PC-3 (cell line): ENCODE measurements at regions not wholly inside any gene's neighbourhood (a gene's known extent, or its start where the extent isn't known, plus 50 kb on each side); places are given as distances from the start of the nearest gene placed in this dataset.

Experiments used
- EZH2 ChIP-seq: fragments of 300-600 bp; sonication (generic); IDR thresholded peaks from one replicate; pipeline ENCODE4 v1.6.1; 2017; ENCODE audit warnings: antibody characterized with exemption, mild to moderate bottlenecking, low read length; ENCODE audit not compliant: unreplicated experiment
- TF ChIP-seq, protein P1 (sequence below): fragments of 300-600 bp; sonication (generic); conservative IDR thresholded peaks from 2 replicates; pipeline ENCODE4 v1.5.1; 2017; ENCODE audit warnings: antibody characterized with exemption, low read depth, mild to moderate bottlenecking, low read length

DNA sequence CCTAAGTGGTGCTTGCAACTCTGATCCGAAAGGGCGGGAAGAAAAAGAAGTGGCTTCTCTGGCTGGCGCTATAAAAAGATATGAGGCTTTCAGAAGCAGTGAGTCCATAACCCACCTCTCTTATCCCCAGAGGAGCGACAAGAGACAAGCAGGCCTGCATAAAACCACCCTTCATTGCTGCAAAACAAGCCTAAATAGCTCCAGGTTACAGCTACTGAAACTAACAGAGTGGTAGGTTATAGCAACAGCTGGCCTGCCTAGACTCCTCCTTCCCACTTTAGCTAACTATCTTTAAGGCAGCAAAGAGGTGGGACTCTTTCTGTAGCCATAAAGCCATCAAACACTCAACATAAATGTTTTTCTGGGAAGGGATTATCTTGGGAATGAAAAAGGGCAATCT lies 245.0 kb upstream of the GPR101 start:
- TF ChIP-seq, protein P1, sequence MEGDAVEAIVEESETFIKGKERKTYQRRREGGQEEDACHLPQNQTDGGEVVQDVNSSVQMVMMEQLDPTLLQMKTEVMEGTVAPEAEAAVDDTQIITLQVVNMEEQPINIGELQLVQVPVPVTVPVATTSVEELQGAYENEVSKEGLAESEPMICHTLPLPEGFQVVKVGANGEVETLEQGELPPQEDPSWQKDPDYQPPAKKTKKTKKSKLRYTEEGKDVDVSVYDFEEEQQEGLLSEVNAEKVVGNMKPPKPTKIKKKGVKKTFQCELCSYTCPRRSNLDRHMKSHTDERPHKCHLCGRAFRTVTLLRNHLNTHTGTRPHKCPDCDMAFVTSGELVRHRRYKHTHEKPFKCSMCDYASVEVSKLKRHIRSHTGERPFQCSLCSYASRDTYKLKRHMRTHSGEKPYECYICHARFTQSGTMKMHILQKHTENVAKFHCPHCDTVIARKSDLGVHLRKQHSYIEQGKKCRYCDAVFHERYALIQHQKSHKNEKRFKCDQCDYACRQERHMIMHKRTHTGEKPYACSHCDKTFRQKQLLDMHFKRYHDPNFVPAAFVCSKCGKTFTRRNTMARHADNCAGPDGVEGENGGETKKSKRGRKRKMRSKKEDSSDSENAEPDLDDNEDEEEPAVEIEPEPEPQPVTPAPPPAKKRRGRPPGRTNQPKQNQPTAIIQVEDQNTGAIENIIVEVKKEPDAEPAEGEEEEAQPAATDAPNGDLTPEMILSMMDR = no peak
- TF ChIP-seq EZH2 = no peak
